GM18517 (cell line): ENCODE measurements at regions not wholly inside any gene's neighbourhood (a gene's known extent, or its start where the extent isn't known, plus 50 kb on each side); places are given as distances from the start of the nearest gene placed in this dataset.
"Not testable (repeated sequence)": the region's sequence is repeated elsewhere in the genome, so short reads cannot be mapped to it uniquely, and the experiment has no call there.

Experiments used
- ATAC-seq: cut with Tn5 transposase; IDR thresholded peaks from one replicate; pipeline ENCODE4 v1.9.1; 2021; ENCODE audit warnings: mild to moderate bottlenecking, moderate library complexity; ENCODE audit not compliant: unreplicated experiment

- not testable (repeated sequence) for ATAC-seq
These were observed 1340.8 kb downstream of the RPIA start for GRCh38 chr2:90032269-90032668.

DNA sequence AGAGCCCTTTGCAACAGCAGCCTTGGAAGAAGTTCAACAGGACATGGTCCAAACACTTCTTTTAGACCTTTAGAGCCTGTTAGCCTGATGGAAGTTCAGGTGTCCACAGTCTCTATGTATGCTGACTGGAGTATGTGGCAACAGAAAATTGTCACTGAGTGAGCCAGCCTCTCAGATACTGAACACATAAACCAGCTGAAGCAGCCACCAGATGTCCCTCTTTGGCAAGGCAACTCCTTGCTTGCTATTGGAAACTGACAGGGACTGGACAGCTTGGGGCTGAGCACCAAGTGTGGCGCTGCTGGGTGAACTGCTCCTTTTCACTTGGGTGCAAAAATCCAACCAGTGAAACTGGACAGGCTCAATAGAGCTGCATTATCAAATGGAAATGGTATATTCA, 1344.9 kb downstream of the RPIA start:
- ATAC-seq = not testable (repeated sequence)

- ATAC-seq = not testable (repeated sequence)
These were observed 1347.6 kb downstream of the RPIA start for GRCh38 chr2:90039093-90039492.

DNA sequence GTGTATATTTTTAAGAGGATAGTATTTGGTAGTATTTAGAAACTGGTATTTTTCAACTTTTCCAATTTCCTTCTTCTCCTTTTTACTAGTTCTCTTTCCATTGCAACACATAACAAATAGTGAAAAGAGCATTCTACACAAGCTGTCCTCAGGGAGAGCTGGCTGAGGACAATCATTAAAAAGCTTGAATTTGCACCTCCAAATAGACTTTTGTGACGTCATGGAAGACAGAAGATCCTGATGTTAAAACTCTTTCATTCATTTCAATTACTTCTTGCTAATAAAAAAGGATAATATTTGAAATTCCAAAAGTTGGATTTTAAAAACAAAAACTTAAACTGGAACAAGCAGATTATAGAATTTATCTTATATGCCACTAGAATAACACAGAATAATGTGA, 1356.3 kb downstream of the RPIA start:
- ATAC-seq = not testable (repeated sequence)

GRCh38 chr2:90052113-90052631, 1360.7 kb downstream of the RPIA start:
- ATAC-seq = not testable (repeated sequence)

DNA sequence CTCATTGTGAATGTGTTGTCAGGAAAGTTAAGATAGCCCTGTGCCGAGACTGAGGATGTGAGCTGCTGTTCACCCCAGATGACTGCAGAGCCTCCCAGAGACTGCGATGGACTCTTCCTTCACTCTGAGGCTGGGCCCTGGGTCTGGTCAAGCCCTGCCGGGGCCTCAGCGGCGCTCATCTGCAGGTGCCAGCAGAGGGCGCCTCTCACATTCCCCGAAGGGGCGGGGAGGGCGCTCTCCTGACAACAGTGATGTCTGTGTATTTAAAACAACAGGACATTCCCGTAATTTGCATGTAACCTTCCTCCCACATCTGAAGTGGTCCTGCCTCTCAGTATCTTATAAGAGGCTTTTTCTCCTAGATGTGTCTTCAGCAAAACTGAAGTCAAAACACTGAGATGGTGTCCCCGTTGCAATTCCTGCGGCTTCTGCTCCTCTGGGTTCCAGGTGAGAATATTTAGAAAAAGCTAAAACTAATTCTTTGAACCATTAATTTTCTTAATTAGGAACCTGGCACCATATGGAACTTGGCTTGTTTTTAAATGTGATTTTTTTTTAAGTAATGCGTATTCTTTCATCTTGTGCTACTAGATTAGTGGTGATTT, 1377.9 kb downstream of the RPIA start:
- ATAC-seq = no peak

DNA sequence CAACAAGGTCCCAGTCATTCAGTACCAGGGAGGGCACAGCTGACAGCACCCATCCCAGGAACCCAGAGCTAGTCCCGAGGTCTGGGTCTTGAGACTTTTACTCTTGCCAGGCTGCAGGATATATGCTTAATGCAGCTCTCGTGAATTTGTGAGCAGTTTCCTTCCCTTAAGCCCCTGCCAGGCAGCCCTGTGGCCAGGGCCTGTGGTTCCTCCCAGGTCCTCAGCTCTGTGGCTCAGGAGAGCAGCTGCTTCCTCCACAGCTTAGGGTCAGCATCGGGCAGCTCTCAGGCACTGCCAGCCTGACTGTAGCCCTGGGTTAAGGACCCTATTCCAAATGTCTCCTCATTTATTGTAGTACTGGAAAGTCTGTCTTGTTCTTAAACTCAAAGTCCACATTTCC, 1384.8 kb downstream of the RPIA start:
- no peak for ATAC-seq

DNA sequence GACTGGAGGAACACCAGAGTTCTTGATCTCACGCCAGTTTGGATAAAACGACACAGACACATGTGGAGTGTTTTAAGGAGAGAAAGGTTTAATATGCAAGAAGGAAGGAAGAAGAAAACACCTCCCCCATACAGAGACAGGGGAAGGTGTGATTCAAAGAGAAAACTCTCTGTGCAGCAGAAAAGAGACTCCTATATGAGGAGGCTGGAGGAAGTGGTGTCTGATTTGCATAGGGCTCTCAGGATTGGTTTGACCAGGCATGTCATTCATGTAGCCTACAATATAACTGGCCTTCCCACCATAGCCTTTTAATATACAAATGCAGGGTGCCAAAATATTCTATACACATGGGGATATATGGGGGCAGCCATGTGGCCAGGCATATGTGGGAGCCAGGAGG, 1386.5 kb downstream of the RPIA start:
- ATAC-seq = no peak

DNA sequence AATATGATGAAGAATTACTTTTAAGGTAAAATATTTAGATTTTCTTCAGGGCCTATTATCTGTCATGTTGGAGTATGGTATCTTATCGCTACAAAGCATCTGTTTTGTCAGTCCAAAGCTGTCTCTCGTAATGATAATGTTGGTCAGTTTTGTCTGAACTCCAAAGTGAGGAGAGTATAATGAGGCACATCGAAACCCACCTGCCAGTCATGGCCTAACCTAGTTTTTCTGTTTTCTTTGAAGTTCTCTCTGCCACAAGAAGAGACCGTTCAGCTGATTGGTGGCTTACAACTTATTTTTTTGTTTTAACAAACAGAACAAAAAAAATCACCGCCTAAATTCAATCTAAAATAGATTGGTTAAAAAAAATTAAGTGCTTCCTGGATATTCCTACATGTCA, 1387.9 kb downstream of the RPIA start:
- no peak for ATAC-seq

DNA sequence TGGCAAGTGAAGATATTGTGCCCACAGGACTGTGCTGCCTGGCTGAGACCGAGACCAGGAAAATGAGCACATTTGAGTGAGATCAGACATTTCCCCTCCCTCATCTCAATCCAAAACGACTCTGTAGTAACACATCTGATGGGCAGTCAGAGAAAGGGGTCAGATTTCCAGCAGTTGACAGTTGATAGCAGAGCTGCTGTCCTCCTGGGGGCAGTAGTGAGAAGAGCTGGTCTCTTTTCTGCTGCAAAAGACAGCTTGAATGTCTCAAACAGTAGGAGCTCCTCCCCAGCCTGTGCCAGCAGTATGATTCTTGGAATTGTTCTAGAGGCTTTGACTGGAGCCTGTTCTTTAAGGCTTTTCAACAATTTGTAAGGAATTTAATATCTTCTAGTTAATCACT, 1396.3 kb downstream of the RPIA start:
- not testable (repeated sequence) for ATAC-seq

DNA sequence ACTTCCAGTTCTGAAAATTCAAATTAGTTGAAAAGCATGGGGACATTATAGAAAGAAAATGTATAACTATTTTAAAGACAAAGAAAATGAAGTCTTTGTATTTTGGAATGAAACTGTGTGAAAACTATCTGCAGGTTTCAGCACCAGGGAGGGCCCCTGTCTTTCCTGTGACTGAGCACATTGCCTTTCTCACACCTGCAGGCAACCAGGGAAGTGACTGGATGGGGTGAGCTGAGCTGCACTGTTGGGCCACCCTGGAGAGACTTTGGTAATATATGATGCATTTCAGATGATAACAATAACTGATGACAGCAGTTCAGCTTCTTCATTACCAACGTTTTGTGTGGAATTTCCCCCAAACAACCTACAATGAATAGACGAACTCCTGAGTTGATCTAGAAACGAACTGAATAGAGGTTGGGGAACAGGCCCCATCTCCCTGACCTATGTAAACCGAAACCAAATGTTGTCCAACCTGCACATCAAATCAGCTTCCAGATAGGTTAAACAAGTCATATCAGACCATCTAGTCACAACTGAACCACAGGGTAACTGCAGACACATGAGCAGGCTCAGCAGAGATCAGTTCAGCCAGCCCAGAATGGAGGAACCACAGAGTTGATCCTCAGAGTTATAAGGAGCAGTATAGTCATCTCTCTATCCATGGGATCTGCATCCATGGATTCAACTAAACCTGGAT, 1402.2 kb downstream of the RPIA start:
- ATAC-seq = not testable (repeated sequence)

DNA sequence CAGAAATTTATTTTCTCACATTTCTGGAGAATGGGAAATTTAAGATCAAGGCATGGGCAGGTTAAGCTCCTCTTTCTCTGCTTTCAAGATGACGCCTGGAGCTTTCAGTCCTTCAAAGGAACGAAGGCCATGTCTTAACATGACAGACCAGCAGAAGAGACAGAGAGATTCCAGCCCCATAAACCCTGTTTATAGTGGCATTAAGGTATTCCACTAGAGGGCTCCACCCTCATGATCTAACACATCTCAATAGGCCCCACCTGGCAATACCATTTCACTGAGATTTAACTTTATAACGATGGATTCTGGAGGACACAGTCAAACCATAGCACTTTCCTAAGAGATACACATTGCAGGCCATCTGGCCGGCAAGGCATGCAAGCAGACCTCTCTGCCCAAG, 1406.1 kb downstream of the RPIA start:
- not testable (repeated sequence) for ATAC-seq

- not testable (repeated sequence) for ATAC-seq
These were observed 1413.7 kb downstream of the RPIA start for GRCh38 chr2:90105142-90105541.

DNA sequence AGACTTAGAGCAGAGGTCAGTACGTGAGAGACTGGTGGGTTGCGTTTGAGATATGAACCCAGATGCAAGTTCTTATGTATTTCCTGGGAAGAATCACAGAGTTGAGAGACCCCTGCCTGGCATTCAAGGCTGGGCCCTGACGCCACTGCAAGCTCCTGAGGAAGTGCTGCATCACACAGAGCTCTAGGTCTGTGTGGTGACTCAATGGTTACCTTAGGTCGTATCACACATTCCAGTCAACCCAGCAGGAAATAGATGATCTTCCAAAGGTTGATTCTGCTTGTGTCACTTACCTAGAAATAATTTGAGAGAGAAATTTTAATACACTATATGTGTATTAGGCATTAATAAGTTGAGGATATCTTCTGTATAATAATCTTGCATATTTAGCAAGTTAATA, 1431.9 kb downstream of the RPIA start:
- ATAC-seq = not testable (repeated sequence)

DNA sequence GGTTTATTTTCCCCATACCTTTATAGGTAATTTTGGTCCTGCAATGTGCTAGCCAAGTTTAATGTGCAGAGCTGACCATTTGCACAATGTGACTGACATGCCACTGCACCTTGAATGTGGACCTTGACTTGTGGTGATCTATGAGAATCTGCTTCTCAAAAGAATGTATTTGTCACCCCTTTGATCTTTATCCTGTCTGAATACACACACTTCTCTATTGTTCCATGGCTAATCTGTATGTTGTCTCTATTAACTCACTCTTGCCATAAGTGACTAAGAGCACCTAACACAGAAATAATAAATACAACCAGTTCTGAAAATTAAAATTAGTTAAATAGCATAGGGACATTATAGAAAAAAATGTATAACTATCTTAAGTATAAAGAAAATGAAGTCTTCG, 1447.6 kb downstream of the RPIA start:
- ATAC-seq = not testable (repeated sequence)

- ATAC-seq = not testable (repeated sequence)
These were observed 1450.1 kb downstream of the RPIA start for GRCh38 chr2:90141558-90141957.

GRCh38 chr2:90151805-90152204, 1460.3 kb downstream of the RPIA start:
- not testable (repeated sequence) for ATAC-seq

- ATAC-seq = not testable (repeated sequence)
These were observed 1479.5 kb downstream of the RPIA start for GRCh38 chr2:90170978-90171377.

GRCh38 chr2:90173081-90173480, 1481.6 kb downstream of the RPIA start:
- ATAC-seq = not testable (repeated sequence)

DNA sequence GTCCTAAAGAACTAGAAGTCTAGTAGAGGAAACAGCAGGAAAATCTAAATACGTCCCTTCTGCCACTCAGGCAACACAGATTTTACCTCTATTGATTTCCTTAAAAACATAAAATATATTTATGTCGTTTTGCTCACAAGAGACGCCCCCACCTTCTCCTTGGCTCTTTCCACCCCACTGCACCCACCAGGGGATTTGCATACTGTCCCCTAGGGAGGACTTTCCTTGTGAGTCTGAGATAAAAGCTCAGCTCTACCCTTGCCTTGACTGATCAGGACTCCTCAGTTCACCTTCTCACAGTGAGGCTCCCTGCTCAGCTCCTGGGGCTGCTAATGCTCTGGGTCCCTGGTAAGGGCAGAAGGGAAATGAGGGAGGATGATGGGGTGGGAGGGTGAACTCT, 1488.1 kb downstream of the RPIA start:
- not testable (repeated sequence) for ATAC-seq

- no peak for ATAC-seq
These were observed 1516.1 kb downstream of the RPIA start for GRCh38 chr2:90207454-90208058.

DNA sequence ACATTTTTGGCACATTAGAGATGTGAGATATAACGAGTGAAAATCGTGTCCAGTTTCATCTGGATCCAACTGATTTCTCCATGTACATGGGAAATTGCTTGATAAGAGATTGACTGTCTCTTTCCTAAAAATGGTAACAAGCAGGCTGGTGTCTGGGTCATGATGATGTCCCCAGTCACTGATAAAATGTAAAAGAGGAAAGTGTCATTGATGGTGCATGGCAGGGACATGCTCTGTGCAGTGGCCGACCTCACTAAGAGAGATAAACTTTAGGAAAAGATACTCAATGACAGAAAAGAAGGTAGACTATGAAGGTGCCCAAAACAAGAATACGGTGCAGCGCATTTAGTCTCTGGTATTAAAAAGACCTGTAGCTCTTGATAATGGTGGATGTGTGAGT, 1517.5 kb downstream of the RPIA start:
- ATAC-seq = no peak
